Ramos (cell line): ENCODE measurements at regions not wholly inside any gene's neighbourhood (a gene's known extent, or its start where the extent isn't known, plus 50 kb on each side); places are given as distances from the start of the nearest gene placed in this dataset.
"Not testable (repeated sequence)": the region's sequence is repeated elsewhere in the genome, so short reads cannot be mapped to it uniquely, and the experiment has no call there.

Source experiments
- in situ Hi-C: fragments of 300-500 bp; cut with MboI; formaldehyde crosslinking; loops from one replicate; pipeline ENCODE4 v1.14.3; 2022; ENCODE audit warnings: low sequenced_read_pairs; ENCODE audit not compliant: unreplicated experiment

DNA sequence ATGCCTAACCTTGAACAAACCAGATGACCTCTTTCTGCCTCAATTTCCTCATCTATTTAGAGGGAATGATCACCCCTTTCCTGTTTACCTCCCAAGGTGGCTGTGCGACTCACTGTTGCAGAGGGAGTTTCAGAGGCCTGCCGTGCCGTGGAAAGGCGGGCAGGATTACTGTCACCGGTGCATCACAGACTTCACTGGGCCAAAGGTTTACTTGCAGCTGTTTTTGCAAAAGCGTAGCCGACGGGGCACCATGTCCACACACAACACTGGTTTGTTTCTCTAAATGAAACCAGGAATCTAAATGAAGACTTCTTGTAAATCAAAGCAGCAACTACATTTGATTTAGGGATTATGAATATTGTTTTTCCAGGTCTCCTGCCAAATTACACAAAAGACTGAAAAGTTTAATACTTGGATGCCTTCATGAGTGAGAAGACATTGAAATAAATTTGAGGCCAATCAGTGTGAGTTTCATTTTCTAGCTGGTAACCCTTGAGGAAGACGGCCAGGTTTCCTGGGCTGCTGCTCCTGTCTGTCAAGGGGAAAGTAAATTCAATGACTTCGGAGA, 696.1 kb upstream of the TMEM132C start:
- in situ Hi-C loops: no loop called here

DNA sequence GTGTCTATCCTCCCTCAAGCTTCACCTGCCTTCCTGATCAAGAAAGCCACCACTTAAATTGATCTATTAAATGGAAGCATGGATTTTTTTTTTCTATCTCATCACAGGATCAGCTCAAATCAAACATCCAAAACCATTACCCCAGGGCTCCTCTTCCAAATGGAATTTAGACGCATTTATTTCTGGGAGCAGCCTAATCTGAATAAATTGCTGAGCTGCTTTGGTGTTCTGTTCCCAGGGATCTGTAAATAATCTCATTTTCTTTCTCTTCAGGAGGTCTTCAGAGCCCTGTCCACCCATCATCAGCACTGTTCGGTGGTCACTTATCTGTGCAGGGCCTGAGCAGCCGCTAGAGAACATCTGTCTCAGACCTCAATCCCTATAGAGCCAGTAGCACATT, 695.4 kb upstream of the TMEM132C start:
- in situ Hi-C loops: no loop called here

DNA sequence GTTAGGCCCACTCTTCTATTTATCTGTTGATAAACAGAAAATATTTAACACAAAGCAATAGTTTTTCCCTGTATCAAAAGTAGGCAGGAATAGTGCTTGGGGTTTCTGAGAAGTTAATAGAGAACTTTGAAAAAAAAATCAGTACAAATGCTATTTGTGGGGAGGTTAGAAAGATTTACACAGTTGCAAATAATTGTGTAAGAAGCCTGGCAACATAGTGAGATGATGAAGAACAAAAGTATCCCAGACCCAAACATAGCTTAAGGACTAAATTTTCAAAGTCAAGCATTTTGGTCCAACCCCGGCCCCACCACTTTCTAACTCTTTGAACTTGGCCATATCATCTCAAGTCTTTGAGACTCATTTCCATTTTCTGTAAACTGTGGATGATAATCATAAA, 687.5 kb upstream of the TMEM132C start:
- in situ Hi-C loops: no loop called here

DNA sequence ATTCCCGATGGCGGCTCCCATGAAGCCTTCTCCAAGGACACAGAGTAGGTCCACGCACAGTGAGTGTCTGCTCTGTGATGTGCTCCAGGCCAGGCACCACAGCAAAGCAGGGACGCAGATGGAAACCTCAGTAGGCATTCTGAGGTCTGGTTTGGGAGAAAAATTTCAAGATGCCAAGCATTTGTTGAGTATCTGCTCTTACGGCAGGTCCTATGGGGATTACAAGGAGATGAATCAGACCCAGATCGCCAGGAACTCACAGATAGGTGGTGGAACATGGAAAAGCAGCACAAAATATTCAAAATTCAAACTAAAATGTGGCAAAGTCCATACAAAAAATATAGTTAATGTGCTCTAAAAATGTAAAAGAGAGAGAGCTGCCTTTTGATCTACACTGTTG, 684.9 kb upstream of the TMEM132C start:
- in situ Hi-C loops: no loop called here

DNA sequence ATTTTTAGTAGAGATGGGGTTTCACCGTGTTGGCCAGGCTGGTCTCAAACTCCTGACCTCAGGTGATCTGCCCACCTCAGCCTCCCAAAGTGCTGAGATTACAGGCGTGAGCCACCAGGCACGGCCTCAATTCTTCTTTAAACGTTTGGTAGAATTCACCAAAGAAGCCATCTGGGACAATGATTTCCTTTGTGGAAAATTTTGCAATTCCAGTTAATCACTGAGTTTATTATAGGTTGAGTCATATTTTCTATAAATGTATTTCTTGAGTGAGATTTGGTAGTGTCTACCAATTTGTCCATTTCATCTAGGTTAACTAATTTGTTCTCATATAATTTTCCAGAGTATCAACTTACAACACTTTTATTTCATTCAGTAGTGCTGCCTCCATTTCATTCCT, 683.9 kb upstream of the TMEM132C start:
- in situ Hi-C loops: no loop called here

DNA sequence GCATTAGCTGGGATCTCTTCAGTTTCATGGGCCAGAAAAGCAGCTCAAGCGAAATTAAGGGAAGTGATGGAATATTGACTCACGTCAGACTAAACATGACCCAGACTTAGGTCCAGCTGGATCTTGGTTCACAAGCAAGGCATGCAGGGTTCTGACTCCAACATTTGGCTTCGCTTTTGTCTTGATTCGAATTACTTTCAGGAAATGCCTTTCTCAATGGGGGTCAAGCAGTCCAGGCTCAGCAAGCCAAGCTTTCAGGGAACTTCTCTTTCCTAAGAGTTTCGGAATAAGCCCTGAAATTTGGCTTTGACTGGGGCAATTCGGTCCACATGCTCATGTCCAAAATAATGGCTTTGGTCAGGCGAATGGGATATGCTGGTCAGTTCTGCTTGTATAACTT, 678.7 kb upstream of the TMEM132C start:
- in situ Hi-C loops: no loop called here

DNA sequence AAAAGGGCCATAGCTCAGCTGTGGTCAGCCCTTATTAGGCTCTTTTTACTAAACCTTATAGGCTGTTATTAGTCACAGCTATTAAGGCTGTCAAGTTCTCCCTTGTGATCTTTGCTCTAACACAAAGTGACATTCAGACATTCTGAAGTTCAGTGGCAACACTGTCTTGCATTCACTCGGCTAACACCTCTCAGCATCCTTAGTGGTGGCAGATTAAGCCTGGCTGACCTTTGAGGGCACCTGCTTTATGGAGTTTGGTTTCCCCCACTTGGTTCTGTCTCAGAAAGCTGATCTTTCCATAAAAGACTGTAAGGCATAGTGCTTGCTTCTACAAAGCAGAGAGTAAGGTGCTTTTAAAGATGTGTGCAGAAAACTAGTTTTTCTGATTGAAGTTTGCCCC, 677.4 kb upstream of the TMEM132C start:
- in situ Hi-C loops: no loop called here

DNA sequence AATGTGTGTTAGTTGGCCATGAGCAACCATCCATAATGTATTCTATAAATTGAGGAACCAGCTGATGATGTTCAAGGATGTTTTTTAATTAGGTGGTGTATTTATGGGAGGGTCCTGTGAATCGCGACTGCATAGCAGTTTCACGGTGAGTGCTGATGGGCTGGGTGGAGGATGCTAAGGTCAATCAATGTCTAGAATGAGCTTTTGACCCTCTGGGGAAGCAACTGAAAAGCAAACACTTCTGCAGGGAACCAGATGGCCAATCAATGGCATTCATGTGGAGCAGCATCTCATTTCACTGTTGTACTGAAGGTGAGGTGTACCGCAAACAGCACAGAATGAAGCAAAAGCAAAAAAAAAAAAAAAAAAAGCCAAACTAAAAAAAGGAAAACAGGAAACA, 676.1 kb upstream of the TMEM132C start:
- in situ Hi-C loops: no loop called here

DNA sequence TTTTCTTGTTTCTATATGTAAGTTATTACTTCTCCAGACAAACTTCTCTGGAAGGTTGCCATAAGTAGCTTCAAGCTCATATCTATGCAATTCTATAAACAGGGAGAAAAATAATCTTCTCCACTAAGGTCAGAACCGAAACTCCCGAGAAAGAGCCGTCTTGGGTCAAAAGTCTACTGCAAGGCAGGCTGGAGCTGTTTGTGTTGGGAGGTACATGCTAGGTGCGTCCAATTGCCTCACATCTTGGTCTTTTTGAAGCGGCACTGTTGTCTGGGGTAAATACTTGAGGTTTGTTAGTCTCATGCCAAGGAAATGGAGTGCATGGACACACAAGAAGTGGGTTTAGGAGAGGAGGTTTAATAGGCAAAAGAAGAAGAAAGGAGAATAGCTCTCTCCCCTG, 674.7 kb upstream of the TMEM132C start:
- in situ Hi-C loops: no loop called here

DNA sequence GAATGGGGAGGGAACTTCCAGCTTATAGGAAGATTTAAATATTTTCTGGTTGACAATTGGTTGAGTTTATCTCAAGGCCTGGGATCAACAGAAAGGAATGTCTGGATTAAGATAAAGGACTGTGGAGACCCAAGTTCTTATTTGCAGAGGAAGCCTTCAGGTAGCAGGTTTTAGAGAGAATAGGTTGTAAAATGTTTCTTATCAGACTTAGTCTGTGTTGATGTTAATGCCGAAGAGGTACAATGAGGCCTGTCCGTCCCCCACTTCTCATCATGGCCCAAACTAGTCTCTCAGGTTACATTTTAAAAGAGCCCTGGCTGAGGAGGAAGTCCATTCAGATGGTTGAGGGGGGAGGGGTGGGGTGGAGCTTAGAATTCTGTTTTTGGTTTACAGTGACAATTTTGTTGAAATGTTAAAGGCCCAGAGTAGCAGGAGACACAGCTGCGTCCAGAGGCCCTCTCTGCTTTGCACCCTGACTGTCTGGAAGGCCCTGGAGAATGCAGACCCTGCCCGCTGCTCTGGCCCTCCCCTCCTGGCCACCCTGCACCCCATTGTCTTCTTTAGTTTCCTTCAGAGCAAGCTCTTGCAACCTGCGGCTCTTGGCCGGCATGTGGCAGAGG, 672.5 kb upstream of the TMEM132C start:
- in situ Hi-C loops: no loop called here

DNA sequence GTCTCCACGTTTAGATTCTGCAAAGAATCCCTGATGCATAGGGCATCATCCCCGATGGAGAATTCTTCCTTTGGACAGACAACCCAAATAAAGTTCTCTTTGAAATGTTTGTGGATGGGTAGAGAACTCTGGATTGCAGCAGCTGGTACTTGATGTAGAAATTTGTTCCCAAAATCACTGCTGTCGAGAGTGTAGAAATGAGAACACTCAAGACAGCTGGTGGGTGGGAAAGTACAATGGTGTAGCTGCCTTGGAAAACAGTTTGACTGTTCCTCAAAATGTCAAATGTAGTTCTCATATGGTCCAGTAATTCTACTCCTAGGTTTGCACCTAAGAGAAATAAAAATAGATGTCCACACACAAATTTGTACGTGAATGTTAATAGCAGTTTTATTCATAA, 671.5 kb upstream of the TMEM132C start:
- in situ Hi-C loops: no loop called here

DNA sequence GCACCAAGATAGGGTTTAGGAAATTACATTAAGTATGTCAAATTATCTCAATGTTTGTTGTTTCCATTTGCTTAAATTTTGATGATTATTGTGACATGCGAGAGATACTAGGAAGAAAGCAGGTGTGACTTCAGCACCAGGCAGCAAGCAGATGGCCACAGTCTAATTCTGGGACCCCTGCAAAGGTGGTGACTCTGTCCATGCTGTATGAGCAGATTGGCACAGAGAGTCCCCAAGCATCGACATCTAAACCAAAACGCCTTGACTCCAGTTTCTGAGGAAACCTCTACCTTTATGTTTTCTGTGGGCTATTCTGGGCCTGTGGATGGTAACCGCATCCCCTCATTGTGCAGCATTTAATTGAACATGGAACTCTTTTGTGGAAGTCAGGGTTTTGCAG, 670.1 kb upstream of the TMEM132C start:
- in situ Hi-C loops: no loop called here

DNA sequence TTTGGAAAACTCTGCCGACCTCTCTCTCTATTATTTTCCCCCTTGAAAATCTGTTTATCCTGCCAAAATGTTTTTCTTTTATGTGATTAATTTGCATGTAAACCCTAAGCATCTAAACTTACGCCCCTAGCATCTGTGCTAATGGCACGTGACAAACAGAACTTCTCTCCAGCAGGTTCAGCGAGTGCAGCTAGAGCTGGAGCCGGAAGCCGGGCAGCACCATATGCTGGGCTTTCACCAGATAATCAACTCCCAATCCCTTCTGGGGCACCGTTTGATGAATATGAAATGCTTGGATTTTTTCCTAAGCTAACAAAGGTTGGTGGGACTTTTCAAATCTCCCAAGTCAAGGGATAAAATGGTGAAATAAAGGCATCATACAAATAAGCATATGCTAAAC, 667.5 kb upstream of the TMEM132C start:
- in situ Hi-C loops: no loop called here

DNA sequence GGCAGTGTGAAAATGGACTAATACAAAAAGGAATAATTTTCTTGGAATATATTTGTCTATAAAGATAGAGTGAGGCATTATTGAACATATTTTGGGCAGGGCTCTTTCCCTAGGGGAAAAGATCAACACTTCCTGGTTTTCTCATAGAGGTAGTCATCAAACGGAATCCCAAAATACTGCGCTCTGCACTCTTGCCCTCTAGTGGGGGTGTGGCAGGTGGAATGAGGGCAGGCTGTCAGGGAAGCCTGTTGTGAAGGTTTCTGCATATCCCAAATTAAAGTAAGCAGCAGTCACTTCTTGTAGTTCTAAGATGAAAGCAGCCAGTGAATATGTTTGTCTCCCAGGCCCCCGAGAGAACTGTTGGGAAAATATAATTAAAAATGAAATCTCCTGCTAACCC, 666.8 kb upstream of the TMEM132C start:
- in situ Hi-C loops: no loop called here

DNA sequence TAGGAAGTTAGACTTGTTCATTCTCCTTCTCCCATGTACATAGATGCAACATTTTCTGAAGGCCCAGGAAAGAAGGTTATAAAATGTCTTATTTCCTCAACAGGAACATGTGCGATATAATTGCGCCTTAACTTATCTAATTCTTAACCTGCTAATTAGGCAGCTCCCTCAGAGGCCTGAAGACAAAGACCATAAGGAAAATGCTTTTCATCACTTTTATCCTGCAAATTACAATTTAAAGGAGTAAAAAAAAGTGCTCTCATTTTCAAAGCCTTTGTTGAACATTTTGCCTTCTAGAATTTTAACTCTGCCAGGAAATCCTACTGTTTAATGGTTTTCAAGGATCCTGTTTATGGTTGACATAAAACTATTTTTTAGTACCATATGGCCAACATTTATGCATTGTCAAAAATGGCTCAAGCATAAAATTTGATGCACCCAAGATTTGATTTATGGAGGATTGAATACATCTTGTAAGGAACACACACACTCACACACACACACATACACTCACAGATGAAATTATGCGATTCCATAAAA, 660.4 kb upstream of the TMEM132C start:
- in situ Hi-C loops: no loop called here

DNA sequence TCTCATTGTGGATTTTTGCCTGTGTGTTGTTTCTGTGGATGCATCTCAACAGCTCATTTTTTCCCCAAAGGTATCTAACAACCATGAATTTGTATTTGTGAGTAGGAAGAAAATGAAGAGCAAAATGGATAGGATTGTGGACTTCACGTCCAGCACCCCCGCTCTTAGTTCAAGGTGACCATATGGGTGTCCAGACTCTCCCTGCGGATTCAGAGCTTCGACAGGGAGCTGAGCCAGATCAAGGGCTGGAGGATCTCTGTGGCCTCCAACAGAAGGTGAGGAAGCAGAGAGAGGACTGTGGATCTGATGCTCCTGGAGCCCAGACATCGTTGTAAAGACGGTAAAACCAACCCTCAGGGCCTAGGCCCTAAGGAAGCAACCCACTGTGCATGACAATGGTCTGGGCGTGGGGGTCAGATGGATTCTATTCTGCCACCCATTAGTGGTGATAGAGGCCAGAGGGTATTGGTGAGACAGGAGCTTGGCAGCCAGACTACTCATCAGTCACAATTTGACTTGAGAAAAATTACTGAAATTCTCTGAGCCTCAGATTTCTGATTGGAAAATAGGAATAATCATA, 659.7 kb upstream of the TMEM132C start:
- in situ Hi-C loops: no loop called here

DNA sequence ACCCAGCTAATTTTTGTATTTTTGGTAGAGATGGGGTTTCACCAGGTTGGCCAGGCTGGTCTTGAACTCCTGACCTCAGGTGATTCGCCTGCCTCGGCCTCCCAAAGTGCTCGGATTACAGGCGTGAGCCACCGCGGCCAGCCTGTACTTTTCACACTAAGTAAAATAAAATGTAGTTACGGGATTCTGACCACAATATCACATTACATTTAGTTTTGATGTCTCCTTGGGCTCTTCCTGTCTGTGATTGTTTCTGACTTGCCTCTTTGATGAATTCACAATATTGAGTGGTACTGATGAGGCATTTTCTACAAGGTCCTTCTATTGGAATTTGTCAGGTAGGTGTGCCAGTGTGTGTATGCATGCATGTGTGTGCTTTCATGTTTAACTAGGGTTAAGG, 658.6 kb upstream of the TMEM132C start:
- in situ Hi-C loops: not testable (repeated sequence)

DNA sequence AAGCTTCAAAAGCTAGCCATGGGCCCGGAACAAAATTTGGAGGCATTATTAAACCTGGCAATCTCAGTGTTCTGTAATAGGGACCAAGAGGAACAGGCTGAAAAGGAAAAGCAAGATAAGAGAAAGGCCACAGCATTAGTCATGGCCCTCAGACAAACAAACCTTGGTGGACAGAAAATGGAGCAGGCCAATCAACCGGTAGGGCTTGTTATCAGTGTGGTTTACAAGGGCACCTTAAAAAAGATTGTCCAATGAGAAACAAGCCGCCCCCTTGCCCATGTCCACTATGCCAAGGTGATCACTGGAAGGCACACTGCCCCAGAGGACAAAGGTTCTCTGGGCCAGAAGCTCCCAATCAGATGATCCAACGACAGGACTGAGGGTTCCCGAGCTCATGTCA, 653.9 kb upstream of the TMEM132C start:
- in situ Hi-C loops: no loop called here

DNA sequence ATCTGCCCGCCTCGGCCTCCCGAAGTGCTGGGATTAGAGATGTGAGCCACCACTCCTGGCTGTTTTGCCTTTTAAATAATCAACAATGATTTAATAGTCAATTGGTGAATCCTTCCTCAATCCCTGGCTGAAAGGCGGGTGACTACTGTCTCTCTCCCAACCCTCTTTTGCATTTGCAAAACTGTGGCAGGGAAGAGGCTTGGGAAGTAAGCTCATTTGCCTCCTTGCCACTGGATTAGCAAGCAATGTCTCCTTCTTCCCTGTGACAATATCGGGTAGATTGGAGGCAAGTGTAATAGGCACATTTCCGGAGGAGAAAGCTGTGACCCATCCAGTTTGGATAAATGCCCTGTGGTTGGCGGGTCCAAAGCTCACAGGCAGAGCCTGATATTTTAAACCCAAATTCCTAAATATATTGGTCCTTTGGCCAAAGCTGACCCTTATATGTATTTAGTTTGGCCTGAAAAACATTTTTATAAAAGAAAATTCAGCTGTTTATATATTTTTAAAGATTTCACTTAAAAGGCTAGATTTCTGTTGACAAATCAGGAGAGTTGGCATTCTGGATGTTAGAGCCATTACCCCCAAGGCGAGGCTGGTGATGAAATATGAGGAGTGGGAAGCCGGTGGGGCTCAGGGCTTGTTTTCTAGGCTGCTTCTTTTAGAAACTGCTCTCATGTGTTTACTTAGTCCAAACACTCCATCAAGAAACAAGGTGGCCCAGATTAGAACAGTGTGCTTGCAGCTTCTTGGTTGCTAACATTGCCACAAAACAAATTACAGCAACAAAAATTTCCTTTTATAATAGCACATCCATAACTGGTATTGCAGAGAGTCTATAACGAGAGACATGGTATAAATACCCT, 646.9 kb upstream of the TMEM132C start:
- in situ Hi-C loops: no loop called here

DNA sequence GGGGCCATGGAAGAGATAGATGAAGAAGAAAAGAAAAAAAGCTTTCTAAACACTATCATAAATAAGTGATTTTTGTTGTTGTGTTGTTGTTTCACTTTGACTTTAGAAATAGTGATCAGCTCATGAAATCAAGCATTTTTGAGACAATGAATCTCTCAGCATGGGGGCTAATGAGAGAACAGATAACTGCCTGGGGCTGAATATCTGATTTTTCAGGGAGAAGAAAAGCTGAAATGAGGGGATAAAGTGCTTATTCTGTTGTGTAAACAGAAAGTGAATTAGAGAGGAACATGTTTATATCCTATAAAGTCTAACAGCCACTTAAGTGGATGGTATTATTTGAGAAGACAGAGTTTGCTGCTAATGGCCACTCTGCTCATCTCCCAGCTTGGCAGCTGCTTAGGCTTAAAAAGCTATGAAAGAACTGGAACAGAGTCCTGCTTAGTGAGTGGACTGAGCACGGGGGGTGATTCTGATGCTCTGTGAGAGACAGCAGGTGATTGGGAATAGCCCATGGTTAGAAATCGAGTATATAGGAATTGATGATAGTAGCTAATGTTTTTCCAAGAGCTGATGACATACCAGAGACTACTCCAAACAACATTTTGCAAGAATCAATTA, 646.1 kb upstream of the TMEM132C start:
- in situ Hi-C loops: no loop called here

DNA sequence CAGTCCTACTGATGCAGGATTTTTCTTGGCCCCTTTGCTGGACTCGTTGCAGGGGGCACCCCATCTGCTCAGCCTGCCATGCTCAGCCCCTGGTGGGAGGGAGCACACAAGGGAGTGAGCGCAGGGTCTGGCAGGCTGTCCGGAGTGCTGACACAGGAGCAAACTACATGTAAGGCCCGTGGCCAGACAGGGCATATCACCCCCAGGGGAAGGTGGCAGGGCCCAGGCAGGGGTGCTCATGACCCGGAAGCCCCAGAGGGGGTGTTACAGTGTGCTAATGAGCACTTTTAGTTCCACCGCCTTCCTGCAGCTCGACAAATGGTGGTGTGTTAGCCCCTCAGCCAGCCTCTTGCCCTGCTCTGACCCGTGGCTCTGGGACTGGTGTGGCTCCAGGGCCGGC, 645.6 kb upstream of the TMEM132C start:
- in situ Hi-C loops: no loop called here
